ENCODE measurements at regions not wholly inside any gene's neighbourhood (a gene's known extent, or its start where the extent isn't known, plus 50 kb on each side); places are given as distances from the start of the nearest gene placed in this dataset.

DNA sequence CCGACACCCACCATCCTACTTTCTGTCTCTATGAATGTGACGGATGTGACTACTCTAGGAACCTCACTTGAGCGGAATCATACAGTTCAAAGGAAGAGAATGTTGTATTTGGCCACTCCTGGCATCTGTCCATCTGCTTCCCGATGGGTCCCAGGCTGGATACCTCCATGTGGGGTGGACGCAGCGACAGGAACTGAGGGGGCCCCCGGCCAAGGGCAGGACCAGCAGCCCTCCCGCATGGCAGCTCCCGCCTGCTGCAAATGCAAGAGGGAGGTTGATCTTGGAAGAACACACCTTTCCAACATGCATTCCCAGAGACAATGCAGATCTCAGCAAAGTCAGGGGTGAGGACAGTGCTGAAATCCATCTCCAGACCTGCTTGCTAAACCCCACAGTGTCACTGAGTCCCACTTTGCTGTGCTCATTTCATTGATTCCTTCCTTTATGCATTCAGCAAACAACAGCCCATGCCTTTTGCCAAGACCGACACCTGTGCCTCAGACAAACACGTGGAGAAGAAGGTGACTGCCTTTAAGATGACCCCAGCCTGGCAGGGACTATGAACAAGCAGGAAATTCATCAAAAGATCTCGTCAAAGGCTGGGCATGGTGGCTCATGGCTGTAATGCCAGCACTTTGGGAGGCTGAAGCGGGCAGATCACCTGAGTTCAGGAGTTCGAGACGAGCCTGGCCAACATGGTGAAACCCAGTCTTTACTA, 246.2 kb downstream of the CTTN start:
- Histone ChIP-seq H3K9me3 (no peaks in the 10 kb centered on the region), H3K4me3 (replicated peaks in 1 of 3) (no peak overlapping the region), H3K27me3 (no peaks in the 10 kb centered on the region), H3K36me3 (no peaks in the 10 kb centered on the region), H3K4me1 (no peaks in the 10 kb centered on the region), H3K27ac (no peak overlapping the region)
- no peak for DNase-seq
- intact Hi-C loops (cut with DNase I), result no loop called here
- TF ChIP-seq, protein P1, sequence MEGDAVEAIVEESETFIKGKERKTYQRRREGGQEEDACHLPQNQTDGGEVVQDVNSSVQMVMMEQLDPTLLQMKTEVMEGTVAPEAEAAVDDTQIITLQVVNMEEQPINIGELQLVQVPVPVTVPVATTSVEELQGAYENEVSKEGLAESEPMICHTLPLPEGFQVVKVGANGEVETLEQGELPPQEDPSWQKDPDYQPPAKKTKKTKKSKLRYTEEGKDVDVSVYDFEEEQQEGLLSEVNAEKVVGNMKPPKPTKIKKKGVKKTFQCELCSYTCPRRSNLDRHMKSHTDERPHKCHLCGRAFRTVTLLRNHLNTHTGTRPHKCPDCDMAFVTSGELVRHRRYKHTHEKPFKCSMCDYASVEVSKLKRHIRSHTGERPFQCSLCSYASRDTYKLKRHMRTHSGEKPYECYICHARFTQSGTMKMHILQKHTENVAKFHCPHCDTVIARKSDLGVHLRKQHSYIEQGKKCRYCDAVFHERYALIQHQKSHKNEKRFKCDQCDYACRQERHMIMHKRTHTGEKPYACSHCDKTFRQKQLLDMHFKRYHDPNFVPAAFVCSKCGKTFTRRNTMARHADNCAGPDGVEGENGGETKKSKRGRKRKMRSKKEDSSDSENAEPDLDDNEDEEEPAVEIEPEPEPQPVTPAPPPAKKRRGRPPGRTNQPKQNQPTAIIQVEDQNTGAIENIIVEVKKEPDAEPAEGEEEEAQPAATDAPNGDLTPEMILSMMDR (IDR thresholded peaks at IDR 0.05), result no peak
- no peak for TF ChIP-seq POLR2A (IDR thresholded peaks at IDR 0.05)
- 75 to 77% methylated on average over 14 to 15 of the region's 15 CpGs for WGBS, 2 donors

DNA sequence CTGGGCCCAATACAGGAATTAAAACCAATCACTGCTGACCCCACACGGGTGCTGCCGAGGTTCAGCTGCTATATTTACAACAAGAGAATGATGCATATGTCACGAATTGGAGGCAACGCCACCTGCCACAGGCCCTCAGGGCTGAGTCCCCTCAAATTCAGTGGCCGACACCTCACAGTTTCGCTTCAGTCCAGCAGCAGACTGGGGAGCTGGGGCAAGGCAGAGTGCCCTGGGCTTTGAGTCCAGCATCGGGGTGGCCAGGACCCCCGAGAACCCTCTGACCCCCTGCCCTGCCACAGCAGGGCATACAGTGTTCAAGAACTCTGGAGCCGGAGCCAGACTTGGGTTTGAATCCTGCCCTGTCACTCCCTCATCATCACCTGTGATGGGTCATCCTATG, 247.2 kb downstream of the CTTN start:
- no peaks in the 10 kb centered on the region for H3K4me1 ChIP-seq
- no peak for DNase-seq
- intact Hi-C loops (cut with DNase I), result no loop called here
- H3K36me3 ChIP-seq, result no peaks in the 10 kb centered on the region
- TF ChIP-seq, protein P1 (IDR thresholded peaks at IDR 0.05), result no peak
- TF ChIP-seq POLR2A (IDR thresholded peaks at IDR 0.05), result no peak
- no peaks in the 10 kb centered on the region for H3K27me3 ChIP-seq
- no peak overlapping the region for H3K27ac ChIP-seq
- H3K9me3 ChIP-seq, result no peaks in the 10 kb centered on the region
- WGBS, 2 donors, result 78 to 87% methylated on average over 9 of the region's 9 CpGs
- H3K4me3 ChIP-seq (replicated peaks in 1 of 3), result no peak overlapping the region

DNA sequence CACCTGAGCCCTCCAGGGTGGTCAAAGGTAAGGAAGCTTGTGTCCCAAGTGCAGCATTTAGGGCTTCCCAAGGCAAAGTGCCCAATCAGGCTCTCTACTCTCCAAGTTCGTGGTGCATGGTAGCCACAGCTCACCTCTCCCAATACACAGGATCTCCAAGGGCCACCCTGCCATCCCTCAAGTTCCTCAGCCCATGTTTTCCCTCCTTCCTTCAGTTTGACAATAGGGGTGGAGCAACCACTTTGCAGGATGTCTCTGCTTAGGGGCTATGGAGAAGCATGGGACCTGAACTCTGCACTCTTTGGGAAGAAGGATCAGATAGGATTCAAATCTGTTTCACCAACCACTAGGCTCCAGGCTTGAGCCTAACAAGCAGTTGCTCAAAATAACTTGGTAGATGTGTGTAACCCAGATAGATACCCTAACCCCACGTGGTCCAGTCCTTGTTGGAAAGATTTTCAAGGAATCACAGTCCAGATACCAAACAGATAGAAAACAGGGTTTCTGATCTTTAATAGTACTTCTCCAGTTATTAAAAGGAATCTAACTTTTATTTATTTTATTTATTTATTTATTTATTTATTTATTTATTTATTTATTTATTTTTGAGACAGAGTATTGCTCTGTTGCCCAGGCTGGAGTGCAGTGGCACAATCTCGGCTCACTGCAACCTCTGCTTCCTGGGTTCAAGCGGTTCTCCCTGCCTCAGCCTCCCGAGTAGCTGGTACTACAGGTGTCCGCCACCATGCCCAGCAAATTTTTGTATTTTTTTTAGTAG, 248.1 kb downstream of the CTTN start:
- Histone ChIP-seq H3K9me3 (no peaks in the 10 kb centered on the region), H3K4me1 (no peaks in the 10 kb centered on the region), H3K27me3 (no peaks in the 10 kb centered on the region), H3K4me3 (replicated peaks in 1 of 3) (no peak overlapping the region), H3K36me3 (no peaks in the 10 kb centered on the region), H3K27ac (no peak overlapping the region)
- no peak for DNase-seq
- intact Hi-C loops (cut with DNase I), result no loop called here
- 78 to 84% methylated on average over 6 of the region's 6 CpGs for WGBS, 2 donors
- TF ChIP-seq, protein P1 (IDR thresholded peaks at IDR 0.05), result no peak
- no peak for TF ChIP-seq POLR2A (IDR thresholded peaks at IDR 0.05)

DNA sequence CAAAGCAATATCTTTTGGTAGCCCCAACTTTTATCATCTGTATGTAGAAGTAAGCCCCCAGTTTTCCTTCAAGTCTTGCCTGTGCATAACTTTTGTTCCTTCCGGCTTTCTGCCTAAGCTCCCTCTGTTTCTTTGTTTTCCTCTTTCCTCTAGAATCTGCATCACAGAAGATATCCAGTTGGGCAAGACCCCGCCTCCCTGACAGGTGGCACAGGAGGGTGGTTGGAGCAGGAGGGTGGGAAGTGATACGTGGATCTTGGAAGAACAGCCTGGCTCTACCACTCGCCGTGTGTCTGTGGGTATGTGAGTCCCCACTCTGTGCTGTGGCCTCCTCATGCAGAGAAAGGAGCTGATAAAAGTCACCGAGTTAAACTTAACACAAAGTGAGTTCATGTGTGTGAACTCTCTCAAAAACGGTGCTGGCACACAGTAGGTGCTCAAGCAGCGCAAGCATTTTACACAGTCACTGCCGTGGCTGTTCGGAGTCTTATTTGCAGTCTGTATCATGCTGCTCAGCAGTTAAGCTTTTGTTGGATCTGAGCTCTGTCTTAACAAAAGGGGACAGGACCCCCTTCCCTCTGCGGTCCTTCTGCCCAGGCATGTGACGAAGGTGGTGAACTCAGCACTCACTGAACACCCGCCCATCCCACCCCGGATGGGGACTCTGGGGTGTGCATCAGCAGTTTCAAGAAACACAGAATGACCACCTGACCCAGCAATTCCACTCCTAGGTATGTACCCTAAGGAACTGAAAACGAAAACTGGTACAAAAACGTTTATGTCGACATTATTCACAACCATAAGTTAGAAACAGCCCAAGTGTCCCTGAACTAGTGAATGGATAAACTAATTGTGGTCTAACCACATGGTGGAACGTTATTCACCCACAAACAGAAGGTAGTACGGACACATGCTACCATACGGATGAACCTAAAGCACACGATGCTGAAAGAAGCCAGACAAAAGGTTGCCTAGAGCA, 249.1 kb downstream of the CTTN start:
- WGBS, 2 donors, result 65 to 68% methylated on average over 21 of the region's 21 CpGs
- TF ChIP-seq, protein P1 (IDR thresholded peaks at IDR 0.05), result no peak
- intact Hi-C loops (cut with DNase I), result no loop called here
- Histone ChIP-seq H3K9me3 (no peaks in the 10 kb centered on the region), H3K4me1 (no peaks in the 10 kb centered on the region), H3K36me3 (no peaks in the 10 kb centered on the region), H3K4me3 (replicated peaks in 1 of 3) (no peak overlapping the region), H3K27ac (no peak overlapping the region), H3K27me3 (no peaks in the 10 kb centered on the region)
- no peak for DNase-seq

Measured in thyroid gland (tissue), 4 donors.